Heart left ventricle (tissue), 16 donors: ENCODE measurements at regions not wholly inside any gene's neighbourhood (a gene's known extent, or its start where the extent isn't known, plus 50 kb on each side); places are given as distances from the start of the nearest gene placed in this dataset.
A peak's percentile ranks its signal among the peaks of the same experiment; 100 is the strongest.

Source experiments
- ATAC-seq, 4 donors: fragments of 200-7000 bp; cut with Tn5 transposase; one replicate each; pipeline ENCODE4 v1.9.1; 2020 to 2022; ENCODE audit warnings: moderate library complexity in 4 of 4, mild to moderate bottlenecking in 3 of 4, moderate number of reproducible peaks in 1 of 4
- DNase-seq, 5 donors: peaks; one replicate each; pipeline ENCODE4 v3.0.0-alpha.2; 2020
- H3K27ac ChIP-seq, 12 donors: fragments of 200-600 bp; sonication (generic) in 4 of 12; one replicate each; pipeline versions ENCODE4 v1.5.0 to v1.8.0; 2016 to 2022; ENCODE audit warnings: mild to moderate bottlenecking in 2 of 12
- H3K27me3 ChIP-seq, 9 donors: fragments of 200-600 bp; sonication (generic) in 2 of 9; one replicate each; pipeline versions ENCODE4 v1.5.1 to v1.8.0; 2016 to 2022; ENCODE audit warnings: mild to moderate bottlenecking in 3 of 9
- H3K36me3 ChIP-seq, 9 donors: fragments of 200-600 bp; sonication (generic) in 2 of 9; one replicate each; pipeline versions ENCODE4 v1.5.0 to v1.8.0; 2018 to 2022; ENCODE audit warnings: mild to moderate bottlenecking in 2 of 9
- H3K4me1 ChIP-seq, 12 donors: fragments of 200-600 bp; sonication (generic) in 4 of 12; one replicate each; pipeline versions ENCODE4 v1.5.0 to v1.8.0; 2016 to 2022; ENCODE audit warnings: mild to moderate bottlenecking in 3 of 12
- H3K4me3 ChIP-seq, 12 donors: fragments of 200-600 bp; sonication (generic) in 4 of 12; one replicate each; pipeline versions ENCODE4 v1.5.0 to v1.8.0; 2017 to 2022; ENCODE audit warnings: mild to moderate bottlenecking in 9 of 12, moderate library complexity in 4 of 12
- H3K9me3 ChIP-seq, 12 donors: fragments of 200-600 bp; sonication (generic) in 4 of 12; one replicate each; pipeline versions ENCODE4 v1.5.0 to v1.8.0; 2016 to 2022; ENCODE audit warnings: mild to moderate bottlenecking in 1 of 12
- CTCF ChIP-seq, 12 donors: fragments of 200-600 bp; sonication (generic) in 4 of 12; IDR thresholded peaks; one replicate each; pipeline versions ENCODE4 v1.5.0 to v1.8.0; 2018 to 2022; ENCODE audit warnings: antibody characterized with exemption in 12 of 12, mild to moderate bottlenecking in 5 of 12
- POLR2A ChIP-seq, 2 donors: fragments of 450-650 bp; IDR thresholded peaks; one replicate each; pipeline ENCODE4 v1.6.1; 2017; ENCODE audit warnings: antibody characterized with exemption in 2 of 2, mild to moderate bottlenecking in 2 of 2, moderate library complexity in 2 of 2
- WGBS, 4 donors: extraction: QIAGEN DNeasy Blood & Tissue Kit in 2 of 4; methylation state at CpG; one replicate each; pipeline versions ENCODE4 v1.1.5 to v1.1.7; 2013 to 2018; 5-methylcytosine and 5-hydroxymethylcytosine counted together
- intact Hi-C, 10 donors: fragments of 100-400 bp; cut with DNase I; formaldehyde crosslinking; loops; one replicate each; pipeline versions ENCODE4 v1.11.1 to v1.14.2; 2022
- donor health status: ischemic (EF 13 %, LVEDD 7.1; RV severe dilation, severe dysfunction).
- donor health status: healthy with polysubstance abuse.
- donor health status: DM: no; HTN: yes; CAD: no.
- donor health status: DM: no; HTN: no; CAD: no.
- donor health status: ischemic (EF 25% LVEDD 6.9; RV normal size, moderate dysfunction).
- donor health status: ischemic (EF 25% LVEDD 5.7; RV mildly dilated, moderate dysfunction).
- donor health status: healthy.
- donor health status: DM: yes; HTN: yes; CAD: no.
- donor health status: ischemic (EF 35%, LVEDD 5.7; RV mildly dilated, moderate dysfunction).
- donor health status: nonischemic (EF 11% LVEDD 7.7; RV severe dilation, severe dysfunction).
- donor health status: DM: yes; HTN: yes; CAD: no.
- donor health status: PGD.
- donor health status: ischemic (EF 29% LVEDD 5.4; RV normal size, mild dysfunction).
- donor health status: nonischemic (EF 23%, LVEDD 6.1; RV moderate dilation, normal function).

GRCh38 chr3:16119887-16120286 lies 54.6 kb upstream of the GALNT15 start:
- H3K27me3 ChIP-seq: no peaks in the 10 kb centered on the region
- H3K4me1 ChIP-seq: peaks cover 0 to 18% (median 0%) of the 10 kb centered on the region in 12 donors
- H3K4me3 ChIP-seq: no peak overlapping the region
- no peak for ATAC-seq
- no peak for DNase-seq
- no peaks in the 10 kb centered on the region for H3K36me3 ChIP-seq
- TF ChIP-seq POLR2A (IDR thresholded peaks at IDR 0.05): no peak
- TF ChIP-seq CTCF (IDR thresholded peaks at IDR 0.05): no peak
- intact Hi-C loops: loop anchor here in 2 of 10 donors (5.0 to 10.0 kb wide), 2 partner anchors 55 to 68 kb away; partner anchors contain the start of gene GALNT15 (in 1 of the 2)
- no peak overlapping the region for H3K27ac ChIP-seq
- peaks cover 0 to 5% (median 0%) of the 10 kb centered on the region in 12 donors for H3K9me3 ChIP-seq

- intact Hi-C loops: loop anchor here in 1 of 10 donors (5.0 kb wide), 1 partner anchor 69 kb away; no protein-coding TSS in a partner anchor
- Histone ChIP-seq H3K27ac (peak overlapping the region in 2 of 12 donors; percentile 14 to 54), H3K36me3 (no peaks in the 10 kb centered on the region), H3K9me3 (peaks cover 0 to 5% (median 0%) of the 10 kb centered on the region in 12 donors), H3K4me3 (no peak overlapping the region), H3K27me3 (no peaks in the 10 kb centered on the region), H3K4me1 (peaks cover 0 to 18% (median 0%) of the 10 kb centered on the region in 12 donors)
- ATAC-seq: no peak
- TF ChIP-seq CTCF (IDR thresholded peaks at IDR 0.05): no peak
- TF ChIP-seq POLR2A (IDR thresholded peaks at IDR 0.05): no peak
- WGBS, 4 donors: 47 to 71% (median 49%) methylated on average over 1 of the region's 1 CpG
- DNase-seq: no peak
These were observed 53.1 kb upstream of the GALNT15 start for GRCh38 chr3:16121391-16121790.

GRCh38 chr3:16122155-16122554 lies 52.3 kb upstream of the GALNT15 start:
- no peak for TF ChIP-seq CTCF (IDR thresholded peaks at IDR 0.05)
- no peak for TF ChIP-seq POLR2A (IDR thresholded peaks at IDR 0.05)
- intact Hi-C loops: loop anchor here in 1 of 10 donors (5.0 kb wide), 1 partner anchor 70 kb away; no protein-coding TSS in a partner anchor
- ATAC-seq: no peak
- no peaks in the 10 kb centered on the region for H3K36me3 ChIP-seq
- H3K27me3 ChIP-seq: no peaks in the 10 kb centered on the region
- DNase-seq: no peak
- H3K27ac ChIP-seq: peak overlapping the region in 2 of 12 donors; percentile 14 to 54
- peaks cover 0 to 5% (median 0%) of the 10 kb centered on the region in 12 donors for H3K9me3 ChIP-seq
- peaks cover 0 to 18% (median 0%) of the 10 kb centered on the region in 12 donors for H3K4me1 ChIP-seq
- WGBS, 4 donors: 53 to 66% (median 59%) methylated on average over 2 of the region's 2 CpGs
- H3K4me3 ChIP-seq: no peak overlapping the region

GRCh38 chr3:16122661-16123060 lies 51.8 kb upstream of the GALNT15 start:
- ATAC-seq: no peak
- Histone ChIP-seq H3K27me3 (no peaks in the 10 kb centered on the region), H3K4me3 (no peak overlapping the region), H3K36me3 (no peaks in the 10 kb centered on the region), H3K27ac (peak overlapping the region in 1 of 12 donors; percentile 54), H3K4me1 (peaks cover 0 to 18% (median 0%) of the 10 kb centered on the region in 12 donors), H3K9me3 (peaks cover 0 to 5% (median 0%) of the 10 kb centered on the region in 12 donors)
- WGBS, 4 donors: 92 to 93% (median 93%) methylated on average over 2 of the region's 2 CpGs
- intact Hi-C loops: loop anchor here in 1 of 10 donors (5.0 kb wide), 1 partner anchor 70 kb away; no protein-coding TSS in a partner anchor
- no peak for TF ChIP-seq CTCF (IDR thresholded peaks at IDR 0.05)
- no peak for TF ChIP-seq POLR2A (IDR thresholded peaks at IDR 0.05)
- DNase-seq: no peak
